GM12878 (cell line): ENCODE measurements at regions not wholly inside any gene's neighbourhood (a gene's known extent, or its start where the extent isn't known, plus 50 kb on each side); places are given as distances from the start of the nearest gene placed in this dataset.

Source experiments
- ELK1 ChIP-seq: IDR thresholded peaks from 2 replicates; pipeline ENCODE4 v1.6.1; 2012; ENCODE audit warnings: low read depth, low read length, improper control_type of control experiment
- TCF7 ChIP-seq: IDR thresholded peaks from 2 replicates; pipeline ENCODE4 v1.6.1; 2014; ENCODE audit warnings: antibody characterized with exemption, borderline replicate concordance
- YY1 ChIP-seq: IDR thresholded peaks from 2 replicates; pipeline ENCODE4 v1.6.1; 2011; ENCODE audit warnings: low read depth, mild to moderate bottlenecking, low read length
- ZBTB4 ChIP-seq: fragments of 450-650 bp; formaldehyde crosslinking; IDR thresholded peaks from 2 replicates; pipeline ENCODE4 v1.4.0; 2022; ENCODE audit warnings: mild to moderate bottlenecking, moderate library complexity
- TF ChIP-seq, protein P1 (sequence below): fragments of 450-650 bp; IDR thresholded peaks from 2 replicates; pipeline ENCODE4 v1.6.1; 2017; ENCODE audit warnings: antibody characterized with exemption, mild to moderate bottlenecking, moderate library complexity
- TF ChIP-seq, protein P2 (sequence below): fragments of 450-650 bp; IDR thresholded peaks from 2 replicates; pipeline ENCODE4 v1.6.1; 2018; ENCODE audit warnings: mild to moderate bottlenecking, low read depth, moderate library complexity; ENCODE audit not compliant: partially characterized antibody

- no peak for TF ChIP-seq ELK1
- no peak for TF ChIP-seq ZBTB4 (CRISPR knock-in tag)
- TF ChIP-seq YY1: no peak
- TF ChIP-seq, protein P1, sequence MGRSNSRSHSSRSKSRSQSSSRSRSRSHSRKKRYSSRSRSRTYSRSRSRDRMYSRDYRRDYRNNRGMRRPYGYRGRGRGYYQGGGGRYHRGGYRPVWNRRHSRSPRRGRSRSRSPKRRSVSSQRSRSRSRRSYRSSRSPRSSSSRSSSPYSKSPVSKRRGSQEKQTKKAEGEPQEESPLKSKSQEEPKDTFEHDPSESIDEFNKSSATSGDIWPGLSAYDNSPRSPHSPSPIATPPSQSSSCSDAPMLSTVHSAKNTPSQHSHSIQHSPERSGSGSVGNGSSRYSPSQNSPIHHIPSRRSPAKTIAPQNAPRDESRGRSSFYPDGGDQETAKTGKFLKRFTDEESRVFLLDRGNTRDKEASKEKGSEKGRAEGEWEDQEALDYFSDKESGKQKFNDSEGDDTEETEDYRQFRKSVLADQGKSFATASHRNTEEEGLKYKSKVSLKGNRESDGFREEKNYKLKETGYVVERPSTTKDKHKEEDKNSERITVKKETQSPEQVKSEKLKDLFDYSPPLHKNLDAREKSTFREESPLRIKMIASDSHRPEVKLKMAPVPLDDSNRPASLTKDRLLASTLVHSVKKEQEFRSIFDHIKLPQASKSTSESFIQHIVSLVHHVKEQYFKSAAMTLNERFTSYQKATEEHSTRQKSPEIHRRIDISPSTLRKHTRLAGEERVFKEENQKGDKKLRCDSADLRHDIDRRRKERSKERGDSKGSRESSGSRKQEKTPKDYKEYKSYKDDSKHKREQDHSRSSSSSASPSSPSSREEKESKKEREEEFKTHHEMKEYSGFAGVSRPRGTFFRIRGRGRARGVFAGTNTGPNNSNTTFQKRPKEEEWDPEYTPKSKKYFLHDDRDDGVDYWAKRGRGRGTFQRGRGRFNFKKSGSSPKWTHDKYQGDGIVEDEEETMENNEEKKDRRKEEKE: no peak
- TF ChIP-seq, protein P2, sequence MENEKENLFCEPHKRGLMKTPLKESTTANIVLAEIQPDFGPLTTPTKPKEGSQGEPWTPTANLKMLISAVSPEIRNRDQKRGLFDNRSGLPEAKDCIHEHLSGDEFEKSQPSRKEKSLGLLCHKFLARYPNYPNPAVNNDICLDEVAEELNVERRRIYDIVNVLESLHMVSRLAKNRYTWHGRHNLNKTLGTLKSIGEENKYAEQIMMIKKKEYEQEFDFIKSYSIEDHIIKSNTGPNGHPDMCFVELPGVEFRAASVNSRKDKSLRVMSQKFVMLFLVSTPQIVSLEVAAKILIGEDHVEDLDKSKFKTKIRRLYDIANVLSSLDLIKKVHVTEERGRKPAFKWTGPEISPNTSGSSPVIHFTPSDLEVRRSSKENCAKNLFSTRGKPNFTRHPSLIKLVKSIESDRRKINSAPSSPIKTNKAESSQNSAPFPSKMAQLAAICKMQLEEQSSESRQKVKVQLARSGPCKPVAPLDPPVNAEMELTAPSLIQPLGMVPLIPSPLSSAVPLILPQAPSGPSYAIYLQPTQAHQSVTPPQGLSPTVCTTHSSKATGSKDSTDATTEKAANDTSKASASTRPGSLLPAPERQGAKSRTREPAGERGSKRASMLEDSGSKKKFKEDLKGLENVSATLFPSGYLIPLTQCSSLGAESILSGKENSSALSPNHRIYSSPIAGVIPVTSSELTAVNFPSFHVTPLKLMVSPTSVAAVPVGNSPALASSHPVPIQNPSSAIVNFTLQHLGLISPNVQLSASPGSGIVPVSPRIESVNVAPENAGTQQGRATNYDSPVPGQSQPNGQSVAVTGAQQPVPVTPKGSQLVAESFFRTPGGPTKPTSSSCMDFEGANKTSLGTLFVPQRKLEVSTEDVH: no peak
- no peak for TF ChIP-seq TCF7
Observed at GRCh38 chr2:16261791-16262190, 321.4 kb downstream of the MYCN start (continued).
